CD4-positive, CD25-positive, alpha-beta regulatory T cell (primary cell): ENCODE measurements at regions not wholly inside any gene's neighbourhood (a gene's known extent, or its start where the extent isn't known, plus 50 kb on each side); places are given as distances from the start of the nearest gene placed in this dataset.
A peak's percentile ranks its signal among the peaks of the same experiment; 100 is the strongest.

Experiments used
- ATAC-seq, 2 donors: fragments of 150-1000 bp; cut with Tn5 transposase; one replicate each; pipeline ENCODE4 v1.10.0; 2021; ENCODE audit warnings: low read depth in 2 of 2, moderate number of reproducible peaks in 2 of 2, moderate library complexity in 1 of 2
- DNase-seq, 3 donors: peaks; one replicate each; pipeline versions ENCODE4 v3.0.0 to v3.0.0-alpha.2; 2012 to 2022; ENCODE audit warnings: mixed read lengths in 1 of 3
- H3K27ac ChIP-seq: one replicate; pipeline ENCODE4 v1.7.0; 2013; ENCODE audit warnings: mild to moderate bottlenecking, low read length; ENCODE audit not compliant: insufficient read depth, poor library complexity, severe bottlenecking
- H3K27me3 ChIP-seq: one replicate; pipeline ENCODE4 v1.7.0; 2013; ENCODE audit warnings: low read length; ENCODE audit not compliant: control insufficient read depth, insufficient read depth
- H3K36me3 ChIP-seq: one replicate; pipeline ENCODE4 v1.7.0; 2013; ENCODE audit warnings: mild to moderate bottlenecking, low read length, moderate library complexity; ENCODE audit not compliant: control insufficient read depth, insufficient read depth
- H3K4me1 ChIP-seq: 2 replicates; pipeline ENCODE4 v1.7.0; 2013; ENCODE audit warnings: mild to moderate bottlenecking, low read length; ENCODE audit not compliant: insufficient read depth, control insufficient read depth, poor library complexity, severe bottlenecking
- H3K4me3 ChIP-seq: one replicate; pipeline ENCODE4 v1.7.0; 2013; ENCODE audit warnings: low read depth, mild to moderate bottlenecking, low read length, moderate library complexity
- H3K9me3 ChIP-seq, 2 experiments: 1 replicate in 1 of 2; 2 replicates in 1 of 2; pipeline ENCODE4 v1.7.0; 2013; ENCODE audit warnings: low read length in 2 of 2, mild to moderate bottlenecking in 1 of 2, moderate library complexity in 1 of 2; ENCODE audit not compliant: control insufficient read depth in 2 of 2
- H3K27ac Mint-ChIP-seq, 3 donors: one replicate each; pipeline ENCODE4 v1.8.0; 2020 to 2022; ENCODE audit warnings: mild to moderate bottlenecking in 3 of 3, mixed read lengths in 3 of 3, moderate library complexity in 2 of 3
- H3K27me3 Mint-ChIP-seq: one replicate; pipeline ENCODE4 v1.8.0; 2022; ENCODE audit warnings: mild to moderate bottlenecking, mixed read lengths
- H3K36me3 Mint-ChIP-seq: one replicate; pipeline ENCODE4 v1.8.0; 2020; ENCODE audit warnings: mixed read lengths
- H3K4me1 Mint-ChIP-seq, 4 donors: one replicate each; pipeline ENCODE4 v1.8.0; 2020 to 2022; ENCODE audit warnings: mixed read lengths in 4 of 4, mild to moderate bottlenecking in 1 of 4
- H3K4me3 Mint-ChIP-seq, 4 donors: one replicate each; pipeline ENCODE4 v1.8.0; 2020 to 2022; ENCODE audit warnings: mild to moderate bottlenecking in 4 of 4, mixed read lengths in 4 of 4, moderate library complexity in 3 of 4
- H3K9me3 Mint-ChIP-seq, 7 donors: one replicate each; pipeline ENCODE4 v1.8.0; 2020 to 2022; ENCODE audit warnings: mixed read lengths in 7 of 7, mild to moderate bottlenecking in 3 of 7, moderate library complexity in 2 of 7

GRCh38 chr12:3336606-3337311, 154.2 kb upstream of the PRMT8 start:
- no peak for DNase-seq
- Histone ChIP-seq H3K27me3 (peaks cover 3% of the 10 kb centered on the region), H3K4me3 (no peak overlapping the region), H3K9me3 (no peaks in the 10 kb centered on the region), H3K27ac (no peak overlapping the region), H3K4me1 (no peaks in the 10 kb centered on the region), H3K36me3 (no peaks in the 10 kb centered on the region)
- H3K9me3 Mint-ChIP-seq = no peaks in the 10 kb centered on the region
- H3K27me3 Mint-ChIP-seq = peaks cover 10% of the 10 kb centered on the region
- ATAC-seq = no peak
- no peak overlapping the region for H3K27ac Mint-ChIP-seq
- no peak overlapping the region for H3K4me3 Mint-ChIP-seq
- no peaks in the 10 kb centered on the region for H3K36me3 Mint-ChIP-seq
- no peaks in the 10 kb centered on the region for H3K4me1 Mint-ChIP-seq

DNA sequence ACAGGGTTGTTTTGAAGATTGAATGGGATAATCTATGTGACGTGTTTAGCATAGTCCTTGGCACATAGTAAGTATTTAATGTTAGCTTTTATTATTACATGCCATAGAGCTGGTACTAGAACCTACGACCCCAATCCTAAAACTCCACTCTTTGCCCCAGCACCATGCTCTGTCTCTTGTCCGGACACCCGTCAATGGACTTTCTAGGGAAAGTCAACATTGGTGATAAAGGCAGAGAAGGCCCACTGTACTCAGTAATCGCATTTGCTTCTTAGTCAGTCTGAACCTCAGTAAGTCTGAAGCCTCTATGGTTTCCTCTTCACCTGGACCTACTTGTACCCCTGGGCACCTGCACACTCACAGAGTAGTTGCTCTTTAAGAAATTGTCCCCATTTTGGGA, 153.1 kb upstream of the PRMT8 start:
- H3K9me3 ChIP-seq = no peaks in the 10 kb centered on the region
- Mint-ChIP-seq H3K27ac (no peak overlapping the region), H3K4me3 (no peak overlapping the region), H3K36me3 (no peaks in the 10 kb centered on the region), H3K4me1 (no peaks in the 10 kb centered on the region), H3K9me3 (no peaks in the 10 kb centered on the region), H3K27me3 (peaks cover 21% of the 10 kb centered on the region)
- no peaks in the 10 kb centered on the region for H3K36me3 ChIP-seq
- DNase-seq (no peak), ATAC-seq (no peak)
- peaks cover 3% of the 10 kb centered on the region for H3K27me3 ChIP-seq
- H3K4me1 ChIP-seq = no peaks in the 10 kb centered on the region
- H3K27ac ChIP-seq = no peak overlapping the region
- H3K4me3 ChIP-seq = no peak overlapping the region

DNA sequence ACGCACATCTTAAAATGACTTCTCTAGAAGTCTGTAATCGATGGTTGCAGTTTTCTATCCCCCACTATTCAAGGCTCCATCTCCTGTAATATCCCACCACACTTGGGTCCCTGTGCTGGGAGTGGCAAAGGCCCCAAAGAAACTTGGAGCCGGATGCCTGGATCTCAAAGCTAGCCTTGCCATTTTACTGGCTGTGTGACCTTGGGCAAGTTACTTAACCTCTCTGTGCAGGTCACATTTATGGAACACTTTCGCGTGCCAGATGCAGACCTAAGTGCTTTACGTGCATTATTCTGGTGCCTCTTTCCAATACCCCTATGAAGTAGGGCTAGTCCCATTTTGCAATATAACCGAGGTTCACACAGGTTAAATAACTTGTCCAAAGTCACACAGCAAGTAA, 151.8 kb upstream of the PRMT8 start:
- Histone ChIP-seq H3K4me1 (no peaks in the 10 kb centered on the region), H3K36me3 (no peaks in the 10 kb centered on the region), H3K4me3 (no peak overlapping the region), H3K27me3 (peaks cover 3% of the 10 kb centered on the region), H3K27ac (no peak overlapping the region), H3K9me3 (no peaks in the 10 kb centered on the region)
- H3K27me3 Mint-ChIP-seq = peaks cover 21% of the 10 kb centered on the region
- no peak overlapping the region for H3K27ac Mint-ChIP-seq
- H3K4me1 Mint-ChIP-seq = no peaks in the 10 kb centered on the region
- H3K36me3 Mint-ChIP-seq = no peaks in the 10 kb centered on the region
- DNase-seq (no peak), ATAC-seq (no peak)
- H3K4me3 Mint-ChIP-seq = no peak overlapping the region
- H3K9me3 Mint-ChIP-seq = no peaks in the 10 kb centered on the region

DNA sequence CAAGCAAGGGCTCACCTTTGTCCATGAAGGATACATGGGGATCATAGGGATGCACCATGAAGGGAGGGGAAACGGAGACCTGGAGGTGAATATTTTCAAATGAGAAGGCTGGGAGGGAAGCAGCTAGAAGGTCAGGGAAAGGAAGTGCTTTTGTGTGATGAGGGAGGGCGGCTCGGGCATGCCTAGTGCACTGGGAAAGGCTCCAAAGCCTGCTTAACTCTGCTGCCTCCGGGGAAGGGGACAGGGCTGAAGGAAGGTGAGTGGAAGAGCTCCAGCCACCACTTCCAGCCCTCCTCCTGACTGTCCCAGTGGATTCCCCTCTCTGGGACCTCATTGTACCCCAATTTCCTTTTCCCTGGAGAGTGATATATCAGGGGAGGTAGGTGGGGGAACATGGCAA, 149.4 kb upstream of the PRMT8 start:
- no peak overlapping the region for H3K4me3 Mint-ChIP-seq
- peaks cover 3% of the 10 kb centered on the region for H3K27me3 ChIP-seq
- no peaks in the 10 kb centered on the region for H3K36me3 ChIP-seq
- DNase-seq (no peak), ATAC-seq (no peak)
- no peaks in the 10 kb centered on the region for H3K9me3 Mint-ChIP-seq
- H3K4me1 Mint-ChIP-seq = no peaks in the 10 kb centered on the region
- no peaks in the 10 kb centered on the region for H3K9me3 ChIP-seq
- peaks cover 21% of the 10 kb centered on the region for H3K27me3 Mint-ChIP-seq
- H3K4me3 ChIP-seq = no peak overlapping the region
- H3K36me3 Mint-ChIP-seq = no peaks in the 10 kb centered on the region
- H3K27ac ChIP-seq = no peak overlapping the region
- H3K27ac Mint-ChIP-seq = no peak overlapping the region
- no peaks in the 10 kb centered on the region for H3K4me1 ChIP-seq

DNA sequence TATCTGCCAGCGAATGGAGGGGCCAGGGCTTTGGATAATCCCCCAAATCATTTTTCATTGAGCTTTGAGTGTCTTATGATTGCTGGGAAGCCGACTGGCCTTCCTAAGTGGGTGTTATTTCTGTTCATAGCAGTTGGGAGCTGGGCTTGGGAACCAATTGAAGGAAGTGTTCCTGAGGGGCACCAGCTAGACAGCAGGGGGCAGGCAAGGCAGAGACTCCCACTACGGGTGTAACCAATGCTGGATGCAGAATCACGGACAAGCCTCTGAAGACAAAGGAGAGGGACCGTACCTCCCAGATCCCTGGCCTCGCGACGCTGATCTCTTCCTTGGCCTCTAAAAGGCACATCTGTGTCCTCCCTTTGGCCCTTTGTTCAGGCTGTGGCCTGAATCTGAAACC, 149.0 kb upstream of the PRMT8 start:
- no peaks in the 10 kb centered on the region for H3K9me3 Mint-ChIP-seq
- no peak overlapping the region for H3K27ac ChIP-seq
- no peaks in the 10 kb centered on the region for H3K4me1 ChIP-seq
- no peaks in the 10 kb centered on the region for H3K9me3 ChIP-seq
- peak in 1 of 3 donors; percentile 1 for DNase-seq
- H3K36me3 Mint-ChIP-seq = no peaks in the 10 kb centered on the region
- H3K4me3 Mint-ChIP-seq = no peak overlapping the region
- no peak overlapping the region for H3K27ac Mint-ChIP-seq
- H3K4me1 Mint-ChIP-seq = no peaks in the 10 kb centered on the region
- H3K27me3 Mint-ChIP-seq = peaks cover 21% of the 10 kb centered on the region
- no peaks in the 10 kb centered on the region for H3K36me3 ChIP-seq
- peaks cover 3% of the 10 kb centered on the region for H3K27me3 ChIP-seq
- H3K4me3 ChIP-seq = no peak overlapping the region
- no peak for ATAC-seq

DNA sequence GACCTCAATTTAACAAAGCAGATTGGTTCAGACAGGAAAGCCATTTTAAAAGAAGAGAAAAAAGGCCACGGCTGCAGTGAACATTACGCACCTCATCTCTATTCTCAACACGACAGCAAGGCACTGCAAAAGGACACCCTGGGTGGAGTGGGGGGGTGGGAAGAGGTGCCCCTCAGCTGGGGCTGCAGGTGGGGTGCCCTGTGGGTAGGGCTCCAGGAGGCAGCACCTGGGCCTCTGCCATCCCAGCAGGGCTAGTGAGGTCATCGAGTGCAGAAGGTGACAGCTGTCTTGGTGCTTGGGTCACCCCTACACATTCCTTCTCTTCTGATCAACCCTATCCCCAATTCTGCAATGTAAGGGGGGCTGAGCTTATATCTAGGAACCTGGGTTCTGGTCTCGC, 142.9 kb upstream of the PRMT8 start:
- no peaks in the 10 kb centered on the region for H3K27me3 Mint-ChIP-seq
- no peaks in the 10 kb centered on the region for H3K9me3 Mint-ChIP-seq
- Histone ChIP-seq H3K4me1 (no peaks in the 10 kb centered on the region), H3K27me3 (no peaks in the 10 kb centered on the region), H3K4me3 (no peak overlapping the region), H3K36me3 (no peaks in the 10 kb centered on the region), H3K27ac (no peak overlapping the region), H3K9me3 (no peaks in the 10 kb centered on the region)
- H3K36me3 Mint-ChIP-seq = no peaks in the 10 kb centered on the region
- H3K4me1 Mint-ChIP-seq = no peaks in the 10 kb centered on the region
- H3K4me3 Mint-ChIP-seq = no peak overlapping the region
- ATAC-seq = no peak
- H3K27ac Mint-ChIP-seq = no peak overlapping the region
- DNase-seq = no peak

DNA sequence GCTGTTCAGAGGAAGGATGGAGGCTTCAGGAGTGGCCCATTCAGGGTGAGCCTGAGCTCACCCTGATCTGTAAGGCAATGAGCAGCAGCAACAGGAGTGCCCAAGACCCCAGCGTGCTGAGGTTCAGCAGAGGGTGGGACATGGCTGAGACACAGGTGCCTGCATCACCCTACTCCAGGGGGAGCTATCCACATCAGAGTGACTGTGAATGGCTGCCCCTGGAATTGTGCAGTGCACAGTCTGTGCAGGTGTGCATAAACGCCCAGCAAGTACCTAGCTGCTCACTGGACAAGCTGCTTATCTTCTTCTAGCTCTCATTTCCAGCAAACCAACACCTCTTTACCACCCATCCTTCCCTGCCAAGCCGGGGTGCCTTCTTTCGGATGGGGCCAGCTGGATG, 140.6 kb upstream of the PRMT8 start:
- Mint-ChIP-seq H3K36me3 (no peaks in the 10 kb centered on the region), H3K9me3 (no peaks in the 10 kb centered on the region), H3K4me1 (no peaks in the 10 kb centered on the region), H3K27me3 (no peaks in the 10 kb centered on the region), H3K27ac (no peak overlapping the region), H3K4me3 (no peak overlapping the region)
- no peaks in the 10 kb centered on the region for H3K36me3 ChIP-seq
- H3K4me3 ChIP-seq = no peak overlapping the region
- ATAC-seq (no peak), DNase-seq (no peak)
- no peaks in the 10 kb centered on the region for H3K4me1 ChIP-seq
- H3K9me3 ChIP-seq = no peaks in the 10 kb centered on the region
- H3K27me3 ChIP-seq = no peaks in the 10 kb centered on the region
- no peak overlapping the region for H3K27ac ChIP-seq

GRCh38 chr12:3351731-3352130, 139.3 kb upstream of the PRMT8 start:
- peaks cover 4% of the 10 kb centered on the region for H3K27me3 Mint-ChIP-seq
- H3K4me3 Mint-ChIP-seq = no peak overlapping the region
- H3K4me3 ChIP-seq = no peak overlapping the region
- H3K36me3 Mint-ChIP-seq = no peaks in the 10 kb centered on the region
- DNase-seq (no peak), ATAC-seq (no peak)
- H3K4me1 ChIP-seq = no peaks in the 10 kb centered on the region
- H3K9me3 Mint-ChIP-seq = no peaks in the 10 kb centered on the region
- no peaks in the 10 kb centered on the region for H3K4me1 Mint-ChIP-seq
- no peaks in the 10 kb centered on the region for H3K9me3 ChIP-seq
- H3K27ac Mint-ChIP-seq = no peak overlapping the region
- no peaks in the 10 kb centered on the region for H3K27me3 ChIP-seq
- H3K27ac ChIP-seq = no peak overlapping the region
- no peaks in the 10 kb centered on the region for H3K36me3 ChIP-seq
